HAP-1 (cell line): ENCODE measurements at regions not wholly inside any gene's neighbourhood (a gene's known extent, or its start where the extent isn't known, plus 50 kb on each side); places are given as distances from the start of the nearest gene placed in this dataset.
"Not testable (repeated sequence)": the region's sequence is repeated elsewhere in the genome, so short reads cannot be mapped to it uniquely, and the experiment has no call there.

Experiments used
- DNase-seq, 2 experiments: peaks; one replicate each; pipeline ENCODE4 v3.0.0-alpha.2; 2016 to 2020; ENCODE audit warnings: low spot score in 2 of 2
- H3K27me3 ChIP-seq: fragments of 250-450 bp; sonication (Bioruptor Pico); 2 replicates; pipeline ENCODE4 v1.5.1; 2020; ENCODE audit warnings: low read depth, mild to moderate bottlenecking, moderate library complexity
- H3K36me3 ChIP-seq: fragments of 250-450 bp; sonication (Bioruptor Pico); replicated peaks from 2 replicates; pipeline ENCODE4 v1.5.1; 2020; ENCODE audit warnings: mild to moderate bottlenecking
- H3K4me1 ChIP-seq: fragments of 250-450 bp; sonication (Bioruptor Pico); 2 replicates; pipeline ENCODE4 v1.5.1; 2020; ENCODE audit warnings: mild to moderate bottlenecking
- H3K4me3 ChIP-seq: fragments of 250-450 bp; sonication (Bioruptor Pico); 2 replicates; pipeline ENCODE4 v1.5.1; 2020; ENCODE audit warnings: mild to moderate bottlenecking, moderate library complexity
- H3K9me3 ChIP-seq: fragments of 250-450 bp; sonication (Bioruptor Pico); 2 replicates; pipeline ENCODE4 v1.5.1; 2020; ENCODE audit warnings: mild to moderate bottlenecking, moderate library complexity
- in situ Hi-C: fragments of 300-500 bp; cut with MboI; formaldehyde crosslinking; loops from 3 replicates; pipeline ENCODE4 v1.14.3; 2020; ENCODE audit warnings: low sequenced_read_pairs, inconsistent platforms, mixed read lengths

- H3K9me3 ChIP-seq: no peaks in the 10 kb centered on the region
- H3K4me1 ChIP-seq: no peaks in the 10 kb centered on the region
- H3K36me3 ChIP-seq: no peaks in the 10 kb centered on the region
- no peaks in the 10 kb centered on the region for H3K27me3 ChIP-seq
- DNase-seq: no peak
- in situ Hi-C loops: no loop called here
- H3K4me3 ChIP-seq: no peak overlapping the region
These were observed 198.0 kb upstream of the COX10 start for GRCh38 chr17:13871261-13871660.

GRCh38 chr17:13874134-13874533 lies 195.2 kb upstream of the COX10 start:
- no peak overlapping the region for H3K4me3 ChIP-seq
- no peaks in the 10 kb centered on the region for H3K27me3 ChIP-seq
- DNase-seq: no peak
- H3K4me1 ChIP-seq: no peaks in the 10 kb centered on the region
- in situ Hi-C loops: no loop called here
- no peaks in the 10 kb centered on the region for H3K9me3 ChIP-seq
- H3K36me3 ChIP-seq: no peaks in the 10 kb centered on the region

DNA sequence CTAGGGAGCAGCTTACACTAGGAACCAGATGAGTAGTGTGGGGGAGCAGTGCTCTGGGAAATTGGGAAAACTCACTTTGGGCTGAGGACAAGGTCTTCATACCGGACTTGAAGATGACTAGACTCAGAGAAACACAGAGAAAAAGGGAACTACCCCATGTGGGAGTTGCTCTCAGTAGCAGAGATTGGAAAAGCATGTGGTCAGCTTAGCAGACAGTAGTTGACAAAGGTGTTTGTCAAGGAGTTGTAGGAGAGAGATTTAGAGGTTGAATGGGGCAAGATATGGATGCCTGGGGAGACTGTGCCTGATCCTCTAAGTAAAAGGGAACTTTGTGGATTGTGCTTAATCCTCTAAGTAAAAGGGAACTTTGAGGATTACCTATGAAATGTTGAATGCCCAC lies 194.5 kb upstream of the COX10 start:
- in situ Hi-C loops: no loop called here
- Histone ChIP-seq H3K4me3 (no peak overlapping the region), H3K27me3 (no peaks in the 10 kb centered on the region), H3K9me3 (no peaks in the 10 kb centered on the region), H3K36me3 (no peaks in the 10 kb centered on the region), H3K4me1 (no peaks in the 10 kb centered on the region)
- DNase-seq: no peak

- no peaks in the 10 kb centered on the region for H3K36me3 ChIP-seq
- H3K4me1 ChIP-seq: no peaks in the 10 kb centered on the region
- H3K27me3 ChIP-seq: no peaks in the 10 kb centered on the region
- H3K4me3 ChIP-seq: no peak overlapping the region
- no peaks in the 10 kb centered on the region for H3K9me3 ChIP-seq
- in situ Hi-C loops: no loop called here
- no peak for DNase-seq
These were observed 189.3 kb upstream of the COX10 start for GRCh38 chr17:13879961-13880466.

- Histone ChIP-seq H3K9me3 (no peaks in the 10 kb centered on the region), H3K4me1 (no peaks in the 10 kb centered on the region), H3K4me3 (no peak overlapping the region), H3K27me3 (no peaks in the 10 kb centered on the region), H3K36me3 (no peaks in the 10 kb centered on the region)
- in situ Hi-C loops: no loop called here
- DNase-seq: no peak
These were observed 185.6 kb upstream of the COX10 start for GRCh38 chr17:13883659-13884058.

DNA sequence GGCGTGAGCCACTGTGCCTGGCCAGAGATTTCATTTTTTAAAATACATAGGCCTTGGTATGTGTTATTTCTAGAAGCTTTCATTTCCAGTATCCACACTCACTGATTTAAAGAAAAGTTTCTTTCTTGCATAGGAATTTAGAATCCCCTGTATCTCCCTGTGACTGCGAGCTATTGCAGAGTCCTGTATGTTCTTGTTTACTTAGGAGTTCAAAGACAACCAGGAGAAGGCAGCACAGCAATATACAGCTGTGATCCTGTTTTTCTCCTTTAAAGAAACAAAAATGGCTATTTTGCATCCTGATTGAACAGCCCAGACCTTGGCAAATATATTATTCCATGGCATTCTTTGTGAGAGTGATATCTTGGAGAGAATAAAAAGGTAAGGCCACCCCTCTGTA lies 185.0 kb upstream of the COX10 start:
- H3K4me1 ChIP-seq: no peaks in the 10 kb centered on the region
- no peaks in the 10 kb centered on the region for H3K9me3 ChIP-seq
- DNase-seq: no peak
- H3K4me3 ChIP-seq: no peak overlapping the region
- no peaks in the 10 kb centered on the region for H3K27me3 ChIP-seq
- in situ Hi-C loops: no loop called here
- H3K36me3 ChIP-seq: no peaks in the 10 kb centered on the region

GRCh38 chr17:13885550-13885949 lies 183.8 kb upstream of the COX10 start:
- in situ Hi-C loops: no loop called here

DNA sequence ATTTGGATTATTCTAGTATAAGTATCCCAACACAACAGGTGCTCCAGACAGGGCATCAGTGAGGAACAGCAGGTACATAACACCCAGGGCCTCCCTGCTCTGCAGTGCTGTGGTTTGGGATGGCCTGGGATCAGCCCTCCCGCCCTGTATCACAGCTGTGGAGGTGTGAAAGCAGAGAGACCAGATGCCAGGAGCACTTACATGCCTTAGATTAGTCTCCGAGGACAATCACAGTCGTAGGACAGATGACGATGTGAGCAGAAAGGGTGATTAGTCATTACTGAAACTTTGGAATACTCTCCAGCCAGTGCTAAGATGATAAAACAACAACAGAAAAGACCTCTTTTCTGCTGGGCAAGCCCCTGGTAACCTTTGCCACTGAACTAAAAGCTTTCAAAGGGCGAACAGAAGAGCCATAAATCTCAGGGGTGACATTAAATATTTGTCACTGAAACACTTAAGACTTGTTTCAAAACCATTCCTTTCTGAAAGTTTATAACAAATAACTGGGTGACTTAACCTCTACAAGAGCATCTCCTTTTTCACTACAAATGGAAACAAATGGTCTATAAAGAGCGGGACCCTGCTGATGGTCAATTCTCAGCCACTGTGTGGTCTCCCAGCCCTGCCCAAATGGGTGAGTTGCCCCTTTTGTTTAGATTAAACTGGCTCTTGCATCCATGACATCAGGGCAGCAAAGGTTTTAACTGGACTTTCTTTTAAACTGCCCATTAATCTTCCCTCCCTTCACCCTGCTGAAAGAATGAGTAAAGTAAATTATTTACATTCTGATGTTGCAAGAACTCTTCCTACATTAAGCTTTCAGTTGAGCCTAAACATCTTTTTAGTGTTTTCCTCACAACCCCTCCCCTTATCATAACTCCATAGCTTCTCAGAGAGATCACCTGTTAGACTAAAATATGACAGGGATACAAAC lies 183.1 kb upstream of the COX10 start:
- H3K4me3 ChIP-seq: no peak overlapping the region
- H3K9me3 ChIP-seq: no peaks in the 10 kb centered on the region
- no peaks in the 10 kb centered on the region for H3K36me3 ChIP-seq
- no peaks in the 10 kb centered on the region for H3K4me1 ChIP-seq
- in situ Hi-C loops: no loop called here
- no peaks in the 10 kb centered on the region for H3K27me3 ChIP-seq
- no peak for DNase-seq

More at GRCh38 chr17:13885550-13885949, 183.8 kb upstream of the COX10 start:
- Histone ChIP-seq H3K27me3 (no peaks in the 10 kb centered on the region), H3K36me3 (no peaks in the 10 kb centered on the region), H3K9me3 (no peaks in the 10 kb centered on the region), H3K4me1 (no peaks in the 10 kb centered on the region), H3K4me3 (no peak overlapping the region)
- no peak for DNase-seq

- Histone ChIP-seq H3K4me1 (no peaks in the 10 kb centered on the region), H3K9me3 (no peaks in the 10 kb centered on the region), H3K36me3 (no peaks in the 10 kb centered on the region), H3K27me3 (no peaks in the 10 kb centered on the region), H3K4me3 (no peak overlapping the region)
- in situ Hi-C loops: no loop called here
- DNase-seq: no peak
These were observed 181.2 kb upstream of the COX10 start for GRCh38 chr17:13888056-13888609.

GRCh38 chr17:13908971-13909370 lies 160.3 kb upstream of the COX10 start:
- DNase-seq, in situ Hi-C loops: not testable (repeated sequence)

DNA sequence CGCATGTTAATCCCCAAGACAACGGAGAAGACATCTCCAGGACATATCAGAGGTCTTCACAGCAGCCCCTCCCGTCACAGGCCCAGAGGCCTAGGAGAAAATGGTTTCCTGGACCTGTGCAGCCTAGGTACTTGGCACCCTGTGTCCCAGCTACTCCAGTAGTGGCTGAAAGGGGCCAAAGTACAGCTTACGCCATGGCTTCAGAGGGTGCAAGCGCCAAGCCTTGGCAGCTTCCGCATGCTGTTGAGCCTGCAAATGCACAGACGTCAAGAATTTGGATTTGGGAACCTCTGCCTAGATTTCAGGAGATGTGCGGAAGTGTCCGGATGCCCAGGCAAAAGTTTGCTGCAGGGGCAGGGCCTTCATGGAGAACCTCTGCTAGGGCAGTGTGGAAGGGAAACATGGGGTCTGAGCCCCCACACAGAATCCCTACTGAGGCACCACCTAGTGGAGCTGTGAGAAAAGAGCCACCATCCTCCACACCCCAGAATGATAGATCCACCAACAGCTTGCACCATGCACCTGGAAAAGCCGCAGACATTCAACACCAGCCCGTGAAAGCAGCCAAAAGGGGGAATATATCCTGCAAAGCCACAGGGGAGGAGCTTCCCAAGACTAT lies 159.3 kb upstream of the COX10 start:
- Histone ChIP-seq H3K4me3 (no peak overlapping the region), H3K36me3 (no peaks in the 10 kb centered on the region), H3K9me3 (no peaks in the 10 kb centered on the region), H3K4me1 (no peaks in the 10 kb centered on the region), H3K27me3 (no peaks in the 10 kb centered on the region)
- DNase-seq: no peak
- in situ Hi-C loops: no loop called here

More at GRCh38 chr17:13908971-13909370, 160.3 kb upstream of the COX10 start:
- not testable (repeated sequence) for H3K27me3 ChIP-seq, H3K36me3 ChIP-seq, H3K9me3 ChIP-seq, H3K4me3 ChIP-seq, H3K4me1 ChIP-seq

GRCh38 chr17:13917634-13918033 lies 151.7 kb upstream of the COX10 start:
- Histone ChIP-seq H3K27me3 (no peaks in the 10 kb centered on the region), H3K9me3 (no peaks in the 10 kb centered on the region), H3K4me3 (no peak overlapping the region), H3K36me3 (no peaks in the 10 kb centered on the region), H3K4me1 (no peaks in the 10 kb centered on the region)
- no peak for DNase-seq
- in situ Hi-C loops: no loop called here

- Histone ChIP-seq H3K4me1 (no peaks in the 10 kb centered on the region), H3K36me3 (no peaks in the 10 kb centered on the region), H3K9me3 (no peaks in the 10 kb centered on the region), H3K4me3 (no peak overlapping the region), H3K27me3 (no peaks in the 10 kb centered on the region)
- in situ Hi-C loops: no loop called here
- no peak for DNase-seq
These were observed 151.1 kb upstream of the COX10 start for GRCh38 chr17:13918247-13918646.

DNA sequence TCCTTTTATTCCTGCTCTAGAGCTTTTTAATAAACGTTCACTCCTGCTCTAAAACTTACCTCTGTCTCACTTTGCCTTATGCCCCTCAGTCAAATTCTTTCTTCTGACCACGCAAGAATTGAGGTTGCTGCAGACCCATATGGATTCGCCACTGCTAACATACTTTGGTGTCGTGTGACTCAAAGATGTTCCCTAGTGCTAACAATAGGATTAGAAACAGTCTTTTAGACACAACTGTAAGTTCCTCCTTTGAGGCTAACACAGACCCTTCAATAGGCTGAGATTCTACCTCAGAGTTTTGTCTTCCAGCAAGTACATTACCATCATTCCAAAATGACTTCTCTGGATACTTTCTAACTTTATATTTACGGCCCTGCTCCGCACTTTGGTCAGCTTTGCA lies 149.5 kb upstream of the COX10 start:
- in situ Hi-C loops: no loop called here
- no peak for DNase-seq
- no peaks in the 10 kb centered on the region for H3K4me1 ChIP-seq
- no peaks in the 10 kb centered on the region for H3K9me3 ChIP-seq
- H3K36me3 ChIP-seq: no peaks in the 10 kb centered on the region
- H3K4me3 ChIP-seq: no peak overlapping the region
- no peaks in the 10 kb centered on the region for H3K27me3 ChIP-seq
